ENCODE measurements at regions not wholly inside any gene's neighbourhood (a gene's known extent, or its start where the extent isn't known, plus 50 kb on each side); places are given as distances from the start of the nearest gene placed in this dataset.

GRCh38 chr4:160362478-160362877 is 1259.6 kb downstream of the RAPGEF2 start:
- ChIA-PET POLR2A (ENCODE audit: partially characterized antibody) (no interaction called here), CTCF (ENCODE audit: partially characterized antibody) (interaction anchor here (1.3 kb wide), 1 partner anchor 9 kb away, joined by 3 read pairs; no protein-coding TSS in a partner anchor)
- Histone ChIP-seq H3K23me2 (ENCODE audit: low read depth, low read length) (no peaks in the 10 kb centered on the region), H2BK5ac (ENCODE audit: low read depth, low read length) (no peak overlapping the region), H3K27me3 (replicated peaks in 1 of 4; ENCODE audit: control insufficient read depth in 3 of 4, extremely low read depth in 1 of 4, insufficient read depth in 3 of 4, low read length in 3 of 4) (no peaks in the 10 kb centered on the region), H2BK20ac (ENCODE audit: low read length) (peak overlapping the region; percentile 23; the same call in 1 of the 2 replicates), H4K20me1 (replicated peaks in 1 of 2; ENCODE audit: control insufficient read depth in 1 of 2, insufficient read depth in 2 of 2, low read length in 2 of 2) (no peaks in the 10 kb centered on the region), H3K4me2 (ENCODE audit: insufficient read depth in 1 of 2, low read depth in 2 of 2, low read length in 2 of 2) (no peak overlapping the region), H3K4me1 (replicated peaks in 1 of 4; ENCODE audit: control insufficient read depth in 3 of 4, insufficient read depth in 4 of 4, low read length in 3 of 4) (peaks cover 0 to 3% (median 0%) of the 10 kb centered on the region in 4 experiments; a peak in 1 of 7 replicates), H2BK120ac (replicated peaks; ENCODE audit: low read depth, low read length) (no peak overlapping the region), H3K79me1 (ENCODE audit: low read depth, low read length) (no peaks in the 10 kb centered on the region), H3K56ac (replicated peaks; ENCODE audit: insufficient read length, low read depth, low read length) (no peak overlapping the region), H3K14ac (ENCODE audit: insufficient read length) (no peak overlapping the region), H2AFZ (ENCODE audit: low read length) (no peak overlapping the region), H2AK5ac (ENCODE audit: low read depth, low read length) (no peak overlapping the region), H3K9ac (replicated peaks in 1 of 4; ENCODE audit: extremely low read depth in 1 of 4, low read depth in 3 of 4, low read length in 3 of 4) (no peak overlapping the region), H3K36me3 (ENCODE audit: control insufficient read depth in 2 of 4, insufficient read depth in 4 of 4, low read length in 3 of 4) (peaks cover 0 to 6% (median 3%) of the 10 kb centered on the region in 4 experiments; a peak in 2 of 8 replicates), H3K79me2 (ENCODE audit: control insufficient read depth in 1 of 2, insufficient read depth in 2 of 2, low read length in 2 of 2) (no peaks in the 10 kb centered on the region), H2BK12ac (ENCODE audit: low read depth, low read length) (no peak overlapping the region), H4K91ac (replicated peaks; ENCODE audit: insufficient read length, low read length) (no peak overlapping the region), H3K23ac (ENCODE audit: insufficient read length) (no peak overlapping the region), H3K9me3 (ENCODE audit: insufficient read depth in 2 of 2, low read depth in 1 of 2, low read length in 1 of 2) (peaks cover 12 to 15% of the 10 kb centered on the region in 2 experiments), H3K18ac (ENCODE audit: extremely low read depth, low read length) (no peak overlapping the region), H4K8ac (ENCODE audit: extremely low read depth, insufficient read depth, low read length) (no peak overlapping the region), H3K4me3 (ENCODE audit: extremely low read depth in 1 of 4, insufficient read depth in 2 of 4, low read depth in 3 of 4, low read length in 4 of 4) (no peak overlapping the region), H3K4ac (replicated peaks; ENCODE audit: insufficient read length, low read depth, low read length) (no peak overlapping the region), H3K27ac (ENCODE audit: low read depth, low read length) (no peak overlapping the region), H2BK15ac (ENCODE audit: low read length) (no peak overlapping the region), H4K5ac (ENCODE audit: insufficient read length, low read depth, low read length) (no peak overlapping the region)
- no peak for FAIRE-seq
- WGBS, 2 experiments (ENCODE audit: extremely low coverage in 1 of 2, insufficient coverage in 1 of 2, insufficient read length in 1 of 2, insufficient replicate concordance in 2 of 2, low coverage in 1 of 2, low lambda C conversion rate in 2 of 2, missing lambda C conversion rate in 1 of 2): 88% methylated on average over 3 of the region's 3 CpGs; no CpG with 5 or more reads in 1 of the 2 experiments
- no peak for DNase-seq (ENCODE audit: low read depth in 1 of 2, low spot score in 2 of 2)
- TF ChIP-seq ASH2L (IDR thresholded peaks at IDR 0.05; ENCODE audit: low read length) (no peak), ATF2 (IDR thresholded peaks at IDR 0.05; ENCODE audit: low read length) (no peak), SIX5 (IDR thresholded peaks at IDR 0.05; ENCODE audit: low read depth, low read length) (no peak), ZNF274 (IDR thresholded peaks at IDR 0.05; ENCODE audit: borderline replicate concordance, extremely low read depth, low read length) (no peak), PHF8 (conservative IDR thresholded peaks at IDR 0.05; ENCODE audit: low read depth, low read length) (no peak), E2F6 (IDR thresholded peaks at IDR 0.05) (no peak), SP1 (IDR thresholded peaks at IDR 0.05; ENCODE audit: low read depth, low read length) (no peak), SIN3A (conservative IDR thresholded peaks at IDR 0.05 in 1 of 2, IDR thresholded peaks at IDR 0.05 in 1 of 2; ENCODE audit: low read depth in 1 of 2, low read length in 2 of 2) (no peak), NRF1 (IDR thresholded peaks at IDR 0.05; ENCODE audit: low read depth, low read length) (no peak), KDM5A (IDR thresholded peaks at IDR 0.05; ENCODE audit: low read length) (no peak), JUND (IDR thresholded peaks at IDR 0.05; ENCODE audit: low read length) (no peak), RXRA (IDR thresholded peaks at IDR 0.05; ENCODE audit: insufficient read depth, low read depth, low read length) (no peak), BRCA1 (IDR thresholded peaks at IDR 0.05; ENCODE audit: low read depth, low read length) (no peak)

All from H1 (cell line).